NB4 (cell line): ENCODE measurements at regions not wholly inside any gene's neighbourhood (a gene's known extent, or its start where the extent isn't known, plus 50 kb on each side); places are given as distances from the start of the nearest gene placed in this dataset.
"Not testable (repeated sequence)": the region's sequence is repeated elsewhere in the genome, so short reads cannot be mapped to it uniquely, and the experiment has no call there.

ENCODE experiments used
- DNase-seq: peaks from one replicate; pipeline ENCODE4 v3.0.0; 2010; ENCODE audit warnings: low read depth
- H3K4me3 ChIP-seq: one replicate; pipeline ENCODE4 v1.5.1; 2011; ENCODE audit warnings: mild to moderate bottlenecking, low read depth, low read length, moderate library complexity
- CTCF ChIP-seq: IDR thresholded peaks from one replicate; pipeline ENCODE4 v1.5.1; 2012; ENCODE audit warnings: low read depth, low read length
- MAX ChIP-seq: IDR thresholded peaks from 2 replicates; pipeline ENCODE4 v1.6.1; 2011; ENCODE audit warnings: low read depth, low read length
- MYC ChIP-seq: IDR thresholded peaks from 2 replicates; pipeline ENCODE4 v1.6.1; 2011; ENCODE audit warnings: low read depth, low read length
- POLR2A ChIP-seq: IDR thresholded peaks from 2 replicates; pipeline ENCODE4 v1.6.1; 2011; ENCODE audit warnings: mild to moderate bottlenecking; ENCODE audit not compliant: insufficient read length; ENCODE audit errors: extremely low read depth

- DNase-seq = no peak
- TF ChIP-seq MYC = no peak
- no peak for TF ChIP-seq POLR2A
- TF ChIP-seq CTCF = no peak
- TF ChIP-seq MAX = no peak
- no peak overlapping the region for H3K4me3 ChIP-seq
These were observed 111.5 kb downstream of the GNL3L start for GRCh38 chrX:54641530-54641929.

- DNase-seq, H3K4me3 ChIP-seq: not testable (repeated sequence)
These were observed 117.6 kb downstream of the GNL3L start for GRCh38 chrX:54647607-54648006.

GRCh38 chrX:54659547-54659946 lies 129.5 kb downstream of the GNL3L start:
- TF ChIP-seq MYC (no peak), POLR2A (no peak), MAX (no peak), CTCF (no peak)
- H3K4me3 ChIP-seq = no peak overlapping the region
- DNase-seq = no peak

- H3K4me3 ChIP-seq = no peak overlapping the region
- DNase-seq = no peak
- TF ChIP-seq POLR2A = no peak
- TF ChIP-seq CTCF = no peak
- no peak for TF ChIP-seq MYC
- TF ChIP-seq MAX = no peak
These were observed 122.3 kb downstream of the ITIH6 start for GRCh38 chrX:54675762-54676161.

- no peak for TF ChIP-seq MYC
- no peak for TF ChIP-seq POLR2A
- no peak for TF ChIP-seq MAX
- no peak for TF ChIP-seq CTCF
- H3K4me3 ChIP-seq = no peak overlapping the region
- DNase-seq = no peak
These were observed 102.8 kb downstream of the ITIH6 start for GRCh38 chrX:54695231-54695630.

- no peak for DNase-seq
- TF ChIP-seq MAX (no peak), POLR2A (no peak)
- no peak overlapping the region for H3K4me3 ChIP-seq
These were observed 102.1 kb downstream of the ITIH6 start for GRCh38 chrX:54695816-54696487.
